ENCODE measurements at regions not wholly inside any gene's neighbourhood (a gene's known extent, or its start where the extent isn't known, plus 50 kb on each side); places are given as distances from the start of the nearest gene placed in this dataset.

GRCh38 chr13:105773241-105773640, 762.2 kb downstream of the EFNB2 start:
- Mint-ChIP-seq H3K4me3 (no peak overlapping the region), H3K27me3 (peaks cover 0 to 3% (median 0%) of the 10 kb centered on the region in 5 donors)

GRCh38 chr13:105764486-105764885, 771.0 kb downstream of the EFNB2 start:
- no peak overlapping the region for H3K27ac Mint-ChIP-seq
- ATAC-seq: no peak
- no peaks in the 10 kb centered on the region for H3K4me1 Mint-ChIP-seq

More at GRCh38 chr13:105773241-105773640, 762.2 kb downstream of the EFNB2 start:
- POLR2A ChIA-PET: no interaction called here
- Mint-ChIP-seq H3K36me3 (no peaks in the 10 kb centered on the region), H3K9me3 (no peaks in the 10 kb centered on the region), H3K4me1 (no peaks in the 10 kb centered on the region), H3K27ac (no peak overlapping the region)
- ATAC-seq (no peak), DNase-seq (no peak)

GRCh38 chr13:105763851-105764250, 771.6 kb downstream of the EFNB2 start:
- DNase-seq: no peak
- no peaks in the 10 kb centered on the region for H3K4me1 Mint-ChIP-seq
- H3K4me3 Mint-ChIP-seq: no peak overlapping the region
- peaks cover 0 to 7% (median 0%) of the 10 kb centered on the region in 5 donors for H3K27me3 Mint-ChIP-seq
- peaks cover 0 to 4% (median 0%) of the 10 kb centered on the region in 9 donors for H3K9me3 Mint-ChIP-seq
- ATAC-seq: no peak
- no peaks in the 10 kb centered on the region for H3K36me3 Mint-ChIP-seq
- POLR2A ChIA-PET: no interaction called here
- H3K27ac Mint-ChIP-seq: no peak overlapping the region

More at GRCh38 chr13:105764486-105764885, 771.0 kb downstream of the EFNB2 start:
- H3K27me3 Mint-ChIP-seq: peaks cover 0 to 7% (median 0%) of the 10 kb centered on the region in 5 donors
- H3K4me3 Mint-ChIP-seq: no peak overlapping the region
- H3K9me3 Mint-ChIP-seq: peaks cover 0 to 4% (median 0%) of the 10 kb centered on the region in 9 donors
- POLR2A ChIA-PET: no interaction called here
- H3K36me3 Mint-ChIP-seq: no peaks in the 10 kb centered on the region
- DNase-seq: no peak

DNA sequence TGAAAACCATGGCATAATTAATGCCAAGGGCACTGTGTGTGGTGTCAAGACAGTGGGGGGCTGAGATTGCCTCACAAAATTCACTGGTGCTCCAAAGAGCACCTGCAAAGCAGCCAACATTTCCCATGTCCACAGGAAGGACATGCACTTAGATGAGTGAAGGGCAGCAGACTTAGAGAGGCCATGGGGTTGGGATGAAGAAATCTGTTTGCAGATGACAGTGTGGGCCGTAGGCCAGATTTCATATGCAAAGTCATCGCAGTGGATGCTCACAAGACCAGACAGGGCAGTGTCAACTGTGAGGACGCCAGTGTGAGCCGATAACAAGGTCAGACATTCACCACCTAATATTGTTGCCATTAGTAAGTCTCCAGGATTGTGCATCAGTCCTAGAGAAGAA, 773.4 kb downstream of the EFNB2 start:
- Mint-ChIP-seq H3K36me3 (no peaks in the 10 kb centered on the region), H3K27me3 (peaks cover 0 to 7% (median 2%) of the 10 kb centered on the region in 5 donors), H3K27ac (no peak overlapping the region), H3K9me3 (peaks cover 0 to 4% (median 0%) of the 10 kb centered on the region in 9 donors), H3K4me3 (no peak overlapping the region), H3K4me1 (no peaks in the 10 kb centered on the region)
- ATAC-seq: no peak
- no peak for DNase-seq
- POLR2A ChIA-PET: no interaction called here

GRCh38 chr13:105758918-105759860, 776.3 kb downstream of the EFNB2 start:
- DNase-seq (no peak), ATAC-seq (no peak)
- H3K27me3 Mint-ChIP-seq: peaks cover 0 to 3% (median 0%) of the 10 kb centered on the region in 5 donors
- H3K27ac Mint-ChIP-seq: no peak overlapping the region
- H3K4me3 Mint-ChIP-seq: no peak overlapping the region
- H3K4me1 Mint-ChIP-seq: no peaks in the 10 kb centered on the region
- POLR2A ChIA-PET: no interaction called here
- H3K9me3 Mint-ChIP-seq: peaks cover 0 to 4% (median 0%) of the 10 kb centered on the region in 9 donors
- H3K36me3 Mint-ChIP-seq: no peaks in the 10 kb centered on the region

DNA sequence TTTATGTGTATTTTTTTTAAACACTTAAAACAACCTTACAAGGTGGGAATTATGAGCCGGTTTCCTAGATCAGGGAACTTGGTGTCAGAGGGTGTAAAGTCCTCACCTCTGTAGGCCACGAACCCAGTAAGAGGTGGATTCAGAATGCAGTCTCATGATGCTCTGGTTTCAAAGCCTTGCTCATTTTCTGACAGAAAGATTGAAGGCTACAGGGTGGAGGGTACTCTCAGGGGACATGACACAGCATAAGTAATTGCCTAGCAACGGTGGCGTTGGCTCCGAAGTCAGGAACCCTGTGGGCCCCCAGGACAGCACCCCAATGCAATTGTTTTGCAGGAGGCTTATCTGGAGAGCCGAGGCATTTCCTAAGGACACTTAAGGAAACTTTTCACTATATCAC, 794.7 kb downstream of the EFNB2 start:
- H3K27ac Mint-ChIP-seq: no peak overlapping the region
- H3K4me3 Mint-ChIP-seq: no peak overlapping the region
- POLR2A ChIA-PET: no interaction called here
- no peaks in the 10 kb centered on the region for H3K36me3 Mint-ChIP-seq
- no peaks in the 10 kb centered on the region for H3K4me1 Mint-ChIP-seq
- peaks cover 0 to 7% (median 0%) of the 10 kb centered on the region in 5 donors for H3K27me3 Mint-ChIP-seq
- DNase-seq: no peak
- peaks cover 0 to 12% (median 3%) of the 10 kb centered on the region in 9 donors for H3K9me3 Mint-ChIP-seq
- no peak for ATAC-seq

GRCh38 chr13:105737688-105738087, 797.8 kb downstream of the EFNB2 start:
- H3K4me1 Mint-ChIP-seq: no peaks in the 10 kb centered on the region
- no peaks in the 10 kb centered on the region for H3K36me3 Mint-ChIP-seq
- no peak overlapping the region for H3K27ac Mint-ChIP-seq
- peaks cover 0 to 8% (median 0%) of the 10 kb centered on the region in 9 donors for H3K9me3 Mint-ChIP-seq
- no peak overlapping the region for H3K4me3 Mint-ChIP-seq
- ATAC-seq: no peak
- no peak for DNase-seq
- H3K27me3 Mint-ChIP-seq: peaks cover 0 to 7% (median 0%) of the 10 kb centered on the region in 5 donors
- POLR2A ChIA-PET: no interaction called here

- Mint-ChIP-seq H3K36me3 (no peaks in the 10 kb centered on the region), H3K4me3 (no peak overlapping the region), H3K9me3 (peaks cover 0 to 8% (median 0%) of the 10 kb centered on the region in 9 donors), H3K27me3 (peaks cover 0 to 14% (median 0%) of the 10 kb centered on the region in 5 donors), H3K27ac (no peak overlapping the region), H3K4me1 (no peaks in the 10 kb centered on the region)
- no peak for DNase-seq
- POLR2A ChIA-PET: no interaction called here
- ATAC-seq: no peak
Measured at GRCh38 chr13:105735281-105735680, 800.2 kb downstream of the EFNB2 start.

- H3K9me3 Mint-ChIP-seq: peaks cover 0 to 8% (median 0%) of the 10 kb centered on the region in 9 donors
- no peak for DNase-seq
- peaks cover 0 to 10% (median 2%) of the 10 kb centered on the region in 5 donors for H3K27me3 Mint-ChIP-seq
- no peak overlapping the region for H3K4me3 Mint-ChIP-seq
- H3K27ac Mint-ChIP-seq: no peak overlapping the region
- no peaks in the 10 kb centered on the region for H3K36me3 Mint-ChIP-seq
- ATAC-seq: no peak
- no peaks in the 10 kb centered on the region for H3K4me1 Mint-ChIP-seq
- POLR2A ChIA-PET: no interaction called here
Measured at GRCh38 chr13:105732806-105733529, 802.5 kb downstream of the EFNB2 start.

DNA sequence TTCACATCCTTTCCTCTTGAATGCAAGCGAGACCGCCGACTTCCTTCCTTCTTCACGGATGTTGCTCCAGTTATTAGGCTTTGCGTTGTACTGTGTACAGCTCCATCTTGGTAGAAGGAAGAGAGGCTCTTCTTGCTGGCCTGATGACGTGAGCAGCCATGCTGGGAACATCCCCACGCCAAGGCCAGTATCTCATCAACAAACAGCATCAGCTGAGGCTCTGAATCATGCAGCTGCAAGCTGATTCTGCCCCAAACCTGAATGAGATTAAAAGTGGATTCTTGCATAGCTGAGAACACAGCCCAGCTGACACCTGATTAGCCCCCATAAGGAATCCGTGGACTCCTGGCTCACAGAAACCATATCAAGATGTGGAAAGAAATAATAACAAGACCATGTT, 809.6 kb downstream of the EFNB2 start:
- H3K27me3 Mint-ChIP-seq: peaks cover 0 to 3% (median 0%) of the 10 kb centered on the region in 5 donors

GRCh38 chr13:105721016-105721415, 814.4 kb downstream of the EFNB2 start:
- H3K36me3 Mint-ChIP-seq: no peaks in the 10 kb centered on the region
- POLR2A ChIA-PET: no interaction called here
- H3K9me3 Mint-ChIP-seq: peaks cover 0 to 7% (median 0%) of the 10 kb centered on the region in 9 donors

More for the DNA sequence above, 809.6 kb downstream of the EFNB2 start:
- ATAC-seq: no peak
- Mint-ChIP-seq H3K9me3 (peaks cover 0 to 12% (median 0%) of the 10 kb centered on the region in 9 donors), H3K4me3 (no peak overlapping the region), H3K36me3 (no peaks in the 10 kb centered on the region), H3K4me1 (no peaks in the 10 kb centered on the region), H3K27ac (no peak overlapping the region)
- no peak for DNase-seq
- POLR2A ChIA-PET: no interaction called here

DNA sequence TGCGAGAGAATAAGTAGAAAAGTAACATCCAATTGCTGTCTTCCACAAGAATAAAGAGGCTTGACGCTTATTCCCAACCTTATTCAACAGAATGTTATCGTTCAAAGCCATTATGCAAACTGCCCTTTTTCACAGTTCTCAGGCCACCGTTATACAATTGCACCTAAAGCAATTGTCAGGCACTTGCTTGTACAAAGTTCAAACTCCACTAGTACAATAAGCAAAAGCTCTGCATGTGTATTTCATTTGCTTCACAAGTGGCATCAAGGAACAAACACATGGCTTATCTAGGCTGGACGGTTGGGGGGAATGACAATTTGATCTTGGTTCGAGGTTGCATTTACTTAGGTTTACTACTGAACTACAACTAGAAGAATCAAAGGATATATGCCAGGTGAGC, 815.6 kb downstream of the EFNB2 start:
- POLR2A ChIA-PET: no interaction called here
- DNase-seq (no peak), ATAC-seq (no peak)
- Mint-ChIP-seq H3K27me3 (peaks cover 0 to 2% (median 0%) of the 10 kb centered on the region in 5 donors), H3K27ac (no peak overlapping the region), H3K36me3 (no peaks in the 10 kb centered on the region), H3K4me1 (no peaks in the 10 kb centered on the region), H3K9me3 (peaks cover 0 to 7% (median 0%) of the 10 kb centered on the region in 9 donors), H3K4me3 (no peak overlapping the region)

More at GRCh38 chr13:105721016-105721415, 814.4 kb downstream of the EFNB2 start:
- Mint-ChIP-seq H3K27ac (no peak overlapping the region), H3K27me3 (peaks cover 0 to 2% (median 0%) of the 10 kb centered on the region in 5 donors), H3K4me3 (no peak overlapping the region), H3K4me1 (no peaks in the 10 kb centered on the region)
- DNase-seq (no peak), ATAC-seq (no peak)

- Mint-ChIP-seq H3K27ac (no peak overlapping the region), H3K9me3 (peaks cover 0 to 7% (median 0%) of the 10 kb centered on the region in 9 donors), H3K4me3 (no peak overlapping the region), H3K27me3 (no peaks in the 10 kb centered on the region), H3K36me3 (no peaks in the 10 kb centered on the region), H3K4me1 (no peaks in the 10 kb centered on the region)
- ATAC-seq: no peak
- no peak for DNase-seq
- POLR2A ChIA-PET: no interaction called here
Measured at GRCh38 chr13:105709181-105709580, 826.3 kb downstream of the EFNB2 start.

Measured in naive thymus-derived CD8-positive, alpha-beta T cell (primary cell).